ENCODE measurements at regions not wholly inside any gene's neighbourhood (a gene's known extent, or its start where the extent isn't known, plus 50 kb on each side); places are given as distances from the start of the nearest gene placed in this dataset.

DNA sequence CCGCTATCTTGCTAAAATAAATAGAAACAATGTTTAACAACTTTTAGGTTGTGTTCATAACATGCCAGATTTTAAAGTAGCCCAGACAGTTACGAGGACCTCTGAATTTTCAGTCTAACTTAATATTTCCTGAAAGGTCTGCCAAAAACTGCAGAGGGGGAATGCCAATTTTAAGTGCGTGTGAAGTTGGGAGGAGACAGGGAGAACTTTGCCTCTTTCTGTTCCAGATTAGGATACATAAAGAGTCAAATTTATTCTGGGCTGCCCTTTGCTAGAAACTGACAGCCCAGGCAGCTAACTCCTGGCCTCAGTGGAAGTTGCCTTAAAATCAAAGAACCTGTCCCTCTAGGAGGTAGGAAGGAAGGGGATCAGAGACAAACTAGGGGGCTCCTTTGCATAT, 52.3 kb upstream of the PIP4K2A start:
- Mint-ChIP-seq H3K27me3 (no peaks in the 10 kb centered on the region), H3K27ac (peak overlapping the region; percentile 43), H3K4me1 (peaks cover 45% of the 10 kb centered on the region), H3K9me3 (ENCODE audit: insufficient read depth) (peaks cover 4% of the 10 kb centered on the region), H3K4me3 (no peak overlapping the region)
- WGBS (ENCODE audit: insufficient coverage) = 89% methylated on average over 1 of the region's 3 CpGs
- DNase-seq = no peak
- Histone ChIP-seq H3K4me2 (replicated peaks; ENCODE audit: low read depth, low read length, poor library complexity, severe bottlenecking) (no peak overlapping the region), H3K27me3 (replicated peaks in 1 of 4; ENCODE audit: control extremely low read depth in 1 of 4, control insufficient read depth in 3 of 4, insufficient read depth in 4 of 4, low read length in 3 of 4) (no peaks in the 10 kb centered on the region), H3K9me3 (ENCODE audit: control extremely low read depth in 1 of 3, control insufficient read depth in 2 of 3, insufficient read depth in 1 of 3, low read length in 2 of 3) (peaks cover 0 to 7% (median 0%) of the 10 kb centered on the region in 3 donors), H3K36me3 (replicated peaks in 1 of 2; ENCODE audit: control extremely low read depth in 1 of 2, control insufficient read depth in 1 of 2, extremely low read depth in 1 of 2, insufficient read depth in 2 of 2, low read length in 1 of 2) (no peaks in the 10 kb centered on the region), H3K79me2 (ENCODE audit: control insufficient read depth, insufficient read depth, low read length) (no peaks in the 10 kb centered on the region), H4K20me1 (ENCODE audit: control insufficient read depth, insufficient read depth, low read length, poor library complexity, severe bottlenecking) (no peaks in the 10 kb centered on the region), H3K9ac (ENCODE audit: low read length) (no peak overlapping the region), H3K27ac (ENCODE audit: low read length in 2 of 2) (no peak overlapping the region), H2AFZ (ENCODE audit: insufficient read depth, low read depth, low read length, poor library complexity, severe bottlenecking) (no peak overlapping the region), H3K4me3 (ENCODE audit: control extremely low read depth in 1 of 5, extremely low read depth in 1 of 5, insufficient read depth in 1 of 5, low read depth in 2 of 5, low read length in 4 of 5) (no peak overlapping the region), H3K4me1 (ENCODE audit: control insufficient read depth in 2 of 2, insufficient read depth in 2 of 2, low read length in 2 of 2) (peaks cover 36 to 38% of the 10 kb centered on the region in 2 donors)
- ChIA-PET CTCF (interaction anchor here (0.5 kb wide), 1 partner anchor 106 kb away, joined by 3 read pairs; no protein-coding TSS in a partner anchor), POLR2A (no interaction called here)
- intact Hi-C loops (cut with micrococcal nuclease) = loop anchor here (5.0 kb wide), 1 partner anchor 44 kb away; no protein-coding TSS in a partner anchor
- TF ChIP-seq, protein P1, sequence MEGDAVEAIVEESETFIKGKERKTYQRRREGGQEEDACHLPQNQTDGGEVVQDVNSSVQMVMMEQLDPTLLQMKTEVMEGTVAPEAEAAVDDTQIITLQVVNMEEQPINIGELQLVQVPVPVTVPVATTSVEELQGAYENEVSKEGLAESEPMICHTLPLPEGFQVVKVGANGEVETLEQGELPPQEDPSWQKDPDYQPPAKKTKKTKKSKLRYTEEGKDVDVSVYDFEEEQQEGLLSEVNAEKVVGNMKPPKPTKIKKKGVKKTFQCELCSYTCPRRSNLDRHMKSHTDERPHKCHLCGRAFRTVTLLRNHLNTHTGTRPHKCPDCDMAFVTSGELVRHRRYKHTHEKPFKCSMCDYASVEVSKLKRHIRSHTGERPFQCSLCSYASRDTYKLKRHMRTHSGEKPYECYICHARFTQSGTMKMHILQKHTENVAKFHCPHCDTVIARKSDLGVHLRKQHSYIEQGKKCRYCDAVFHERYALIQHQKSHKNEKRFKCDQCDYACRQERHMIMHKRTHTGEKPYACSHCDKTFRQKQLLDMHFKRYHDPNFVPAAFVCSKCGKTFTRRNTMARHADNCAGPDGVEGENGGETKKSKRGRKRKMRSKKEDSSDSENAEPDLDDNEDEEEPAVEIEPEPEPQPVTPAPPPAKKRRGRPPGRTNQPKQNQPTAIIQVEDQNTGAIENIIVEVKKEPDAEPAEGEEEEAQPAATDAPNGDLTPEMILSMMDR (IDR thresholded peaks at IDR 0.05) = no peak
- no peak for ATAC-seq (ENCODE audit: low read depth)

DNA sequence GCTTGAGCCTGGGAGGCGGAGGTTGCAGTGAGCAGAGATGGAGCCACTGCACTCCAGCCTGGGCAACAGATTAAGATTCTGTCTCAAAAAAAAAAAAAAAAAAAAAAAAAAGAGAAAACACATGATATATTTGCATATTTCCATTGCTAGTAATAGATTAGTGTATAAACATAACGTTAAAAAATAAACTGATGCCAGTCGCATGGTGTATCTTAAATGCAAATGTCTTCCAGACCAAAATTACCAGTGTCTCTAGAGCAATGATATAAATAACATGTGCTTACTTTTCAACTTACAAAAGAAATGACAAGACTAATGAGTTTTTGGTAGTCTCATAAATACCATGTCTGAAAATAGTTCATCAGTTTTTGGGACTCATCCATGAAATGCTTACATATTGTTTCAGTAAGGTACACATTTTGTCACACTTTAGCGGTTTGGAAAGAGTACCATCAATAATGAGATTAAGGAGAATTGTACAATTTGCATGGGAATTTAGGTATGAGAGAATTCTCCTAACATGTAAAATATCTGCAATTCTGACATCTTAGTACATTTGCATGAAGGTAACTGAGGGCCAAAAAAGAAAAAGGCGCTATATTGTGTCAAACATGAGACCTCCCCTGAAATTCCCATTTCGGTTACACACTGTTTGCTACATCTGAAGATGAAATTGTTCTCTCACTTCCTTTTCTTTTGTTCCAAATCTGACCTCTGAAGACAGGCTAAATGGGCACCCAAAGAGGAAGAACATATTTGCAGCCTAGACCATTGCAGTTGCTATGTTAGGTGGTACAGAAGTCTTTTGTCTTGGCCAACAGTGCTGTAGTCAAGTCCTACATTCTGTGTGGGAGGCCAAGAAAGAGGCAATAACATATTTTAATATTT, 51.5 kb upstream of the PIP4K2A start:
- ATAC-seq (ENCODE audit: low read depth) (peak; percentile 71), DNase-seq (peak; percentile 68)
- Histone ChIP-seq H3K9ac (ENCODE audit: low read length) (no peak overlapping the region), H4K20me1 (ENCODE audit: control insufficient read depth, insufficient read depth, low read length, poor library complexity, severe bottlenecking) (no peaks in the 10 kb centered on the region), H2AFZ (ENCODE audit: insufficient read depth, low read depth, low read length, poor library complexity, severe bottlenecking) (no peak overlapping the region), H3K27me3 (replicated peaks in 1 of 4; ENCODE audit: control extremely low read depth in 1 of 4, control insufficient read depth in 3 of 4, insufficient read depth in 4 of 4, low read length in 3 of 4) (no peaks in the 10 kb centered on the region), H3K9me3 (ENCODE audit: control extremely low read depth in 1 of 3, control insufficient read depth in 2 of 3, insufficient read depth in 1 of 3, low read length in 2 of 3) (peaks cover 0 to 7% (median 0%) of the 10 kb centered on the region in 3 donors), H3K4me3 (ENCODE audit: control extremely low read depth in 1 of 5, extremely low read depth in 1 of 5, insufficient read depth in 1 of 5, low read depth in 2 of 5, low read length in 4 of 5) (no peak overlapping the region), H3K4me2 (replicated peaks; ENCODE audit: low read depth, low read length, poor library complexity, severe bottlenecking) (peak overlapping the region; percentile 56), H3K4me1 (ENCODE audit: control insufficient read depth in 2 of 2, insufficient read depth in 2 of 2, low read length in 2 of 2) (peaks cover 36 to 38% of the 10 kb centered on the region in 2 donors), H3K27ac (ENCODE audit: low read length in 2 of 2) (peak overlapping the region in 1 of 2 donors; percentile 27), H3K36me3 (replicated peaks in 1 of 2; ENCODE audit: control extremely low read depth in 1 of 2, control insufficient read depth in 1 of 2, extremely low read depth in 1 of 2, insufficient read depth in 2 of 2, low read length in 1 of 2) (no peaks in the 10 kb centered on the region), H3K79me2 (ENCODE audit: control insufficient read depth, insufficient read depth, low read length) (no peaks in the 10 kb centered on the region)
- Mint-ChIP-seq H3K4me3 (peak overlapping the region; percentile 30), H3K9me3 (ENCODE audit: insufficient read depth) (peaks cover 2% of the 10 kb centered on the region), H3K27ac (peak overlapping the region; percentile 54), H3K4me1 (peaks cover 45% of the 10 kb centered on the region), H3K27me3 (no peaks in the 10 kb centered on the region)
- no CpG with 5 or more reads among the region's 6 CpGs for WGBS (ENCODE audit: insufficient coverage)
- no peak for TF ChIP-seq EZH2 (IDR thresholded peaks at IDR 0.05; ENCODE audit: borderline replicate concordance, insufficient read depth, low read depth, low read length, poor library complexity, severe bottlenecking)
- TF ChIP-seq, protein P1 (IDR thresholded peaks at IDR 0.05) = no peak
- intact Hi-C loops (cut with micrococcal nuclease) = loop anchor here (5.0 kb wide), 1 partner anchor 44 kb away; no protein-coding TSS in a partner anchor
- CTCF ChIA-PET = interaction anchor here (0.5 kb wide), 1 partner anchor 107 kb away, joined by 3 read pairs; no protein-coding TSS in a partner anchor
- POLR2A ChIA-PET = interaction anchor here (0.6 to 0.7 kb wide), 2 partner anchors 43 to 77 kb away, joined by 5 to 13 read pairs; no protein-coding TSS in a partner anchor
